NCI-H2081 treated with DMSO at 0.1 percent for 48 hours (cell line): ENCODE measurements at regions not wholly inside any gene's neighbourhood (a gene's known extent, or its start where the extent isn't known, plus 50 kb on each side); places are given as distances from the start of the nearest gene placed in this dataset.

Experiments used
- DNase-seq: peaks from one replicate; lab custom pipeline; 2025; lab: John Stamatoyannopoulos, UW

DNA sequence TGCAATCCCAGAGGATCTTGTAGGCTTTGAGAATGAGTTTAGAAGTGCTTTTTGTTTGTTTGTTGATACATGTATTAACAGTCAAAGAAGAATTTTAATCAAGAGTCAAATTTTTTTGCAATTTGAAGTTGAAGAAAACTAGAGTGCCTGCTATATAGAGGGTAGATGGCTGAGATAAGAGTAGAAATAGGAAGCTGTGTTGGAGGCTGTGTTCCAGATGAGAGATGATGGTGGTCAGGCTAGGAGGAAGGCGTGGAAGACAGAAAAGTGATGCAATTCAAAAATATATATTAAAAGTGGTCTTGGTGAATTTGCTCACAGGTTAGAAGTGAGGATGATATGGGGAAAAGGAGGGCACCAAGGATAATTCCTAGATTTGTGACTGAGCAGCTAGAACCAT lies 978.3 kb downstream of the BCL11A start:
- DNase-seq = no peak

DNA sequence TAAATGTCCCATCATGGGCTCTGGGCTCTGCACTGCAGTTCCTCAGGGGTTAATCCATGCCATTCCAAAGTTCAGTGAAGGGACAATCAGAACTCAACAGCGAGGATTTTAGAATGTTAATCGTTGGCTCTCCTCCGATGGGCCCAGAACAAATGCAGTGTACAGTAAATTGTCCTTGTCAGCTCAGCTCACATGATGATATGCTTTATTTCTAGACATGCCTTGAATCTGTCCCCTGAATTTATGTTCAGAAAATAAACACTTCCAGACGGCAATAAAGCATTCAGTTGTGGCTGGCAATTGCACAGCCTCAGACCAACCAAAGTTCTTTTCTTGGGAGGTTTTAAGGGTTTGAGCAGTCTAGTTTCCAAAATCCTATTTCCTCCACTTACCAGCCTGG lies 981.2 kb downstream of the BCL11A start:
- DNase-seq = no peak

DNA sequence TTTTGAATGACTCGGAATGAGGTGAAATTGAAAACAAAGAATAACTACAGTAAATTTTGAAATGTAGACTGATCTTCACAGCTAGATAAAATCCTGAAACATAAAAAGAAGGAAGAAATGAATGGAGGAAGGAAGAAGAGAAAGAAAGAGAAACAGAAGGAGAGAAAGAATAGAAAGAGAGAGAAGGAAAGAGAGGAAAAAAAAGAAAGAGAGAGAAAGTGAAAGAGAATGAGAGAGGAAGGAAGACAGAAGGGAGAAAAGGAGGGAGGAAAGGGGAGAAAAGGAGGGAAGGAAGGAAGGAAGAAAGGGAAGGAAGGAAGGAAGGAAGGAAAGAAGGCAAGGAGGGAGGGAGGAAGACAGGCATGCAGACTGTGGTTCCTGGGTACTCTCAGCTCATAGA lies 982.6 kb downstream of the BCL11A start:
- no peak for DNase-seq

DNA sequence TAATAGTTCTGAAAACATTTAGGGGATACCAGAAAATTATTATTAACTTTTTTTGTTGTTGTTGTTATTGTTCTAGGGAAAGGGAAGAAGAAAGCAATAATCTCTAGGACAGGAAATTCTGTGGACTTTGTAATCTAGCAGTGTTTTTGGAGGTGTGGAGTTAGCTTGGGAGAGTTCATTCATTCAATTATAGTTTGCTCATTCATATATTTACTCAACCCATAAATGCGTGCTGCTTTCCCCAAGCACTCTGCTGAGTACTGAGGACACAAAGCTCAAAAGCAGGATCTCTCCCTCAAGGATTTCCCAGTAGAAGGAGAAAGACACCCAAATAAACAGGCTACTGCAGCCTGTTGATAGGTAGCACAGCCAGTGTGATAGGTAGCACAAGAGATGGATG lies 984.3 kb downstream of the BCL11A start:
- no peak for DNase-seq

DNA sequence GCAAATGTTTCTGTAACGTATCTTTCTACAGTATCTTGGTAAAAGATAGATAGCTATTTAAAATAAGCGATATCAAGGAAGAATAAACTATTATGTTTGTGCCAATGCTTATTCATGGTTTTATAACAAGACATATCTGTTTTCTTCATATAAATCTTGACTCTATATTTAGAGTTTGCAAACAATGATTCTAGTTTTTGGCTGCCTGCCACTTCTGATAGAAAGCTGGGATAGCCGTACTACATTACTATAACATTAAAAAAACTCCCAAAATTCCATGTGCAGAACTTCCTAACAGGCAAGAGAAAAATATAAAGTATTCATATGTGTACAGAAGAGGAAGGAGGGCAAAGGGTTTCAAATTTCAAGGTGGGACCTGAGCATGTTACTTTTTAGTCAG lies 985.0 kb downstream of the BCL11A start:
- DNase-seq = no peak

DNA sequence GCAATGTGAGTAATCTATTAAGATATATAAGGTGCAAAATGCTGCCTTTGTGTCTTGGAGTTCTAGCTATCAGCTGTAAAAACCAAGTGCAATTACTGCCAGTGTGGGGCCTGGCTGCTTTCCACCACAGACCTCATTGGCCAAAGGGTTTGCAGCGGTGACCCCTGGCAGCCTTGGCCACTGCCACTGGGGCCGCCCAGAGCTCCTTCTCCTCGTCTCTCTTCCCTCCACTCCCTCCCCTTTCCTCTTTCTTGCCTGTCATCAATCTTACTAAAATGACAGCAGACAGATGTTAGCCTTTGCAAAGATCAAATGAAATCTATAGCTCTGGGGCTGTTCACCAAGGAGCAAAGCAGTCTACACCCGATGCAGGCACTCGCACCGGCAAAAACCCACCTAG lies 986.3 kb downstream of the BCL11A start:
- DNase-seq = no peak

DNA sequence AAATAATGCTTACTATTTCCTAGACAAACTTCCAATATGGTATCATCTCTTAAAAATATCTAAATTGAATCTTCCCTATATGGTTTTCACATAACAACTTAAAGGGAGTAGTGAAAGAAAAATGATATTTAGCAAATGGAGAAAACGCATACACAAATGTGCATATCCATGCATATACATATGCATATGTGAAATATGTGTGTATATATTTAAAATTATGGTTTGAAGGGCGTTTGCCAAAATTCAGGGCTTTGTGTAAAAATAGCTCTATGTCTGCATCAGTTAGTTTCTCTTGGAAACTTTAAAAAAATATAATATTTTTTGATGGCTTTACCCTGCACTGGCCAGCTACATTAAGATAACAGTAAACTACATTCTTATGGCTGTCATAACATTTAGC lies 986.7 kb downstream of the BCL11A start:
- no peak for DNase-seq

DNA sequence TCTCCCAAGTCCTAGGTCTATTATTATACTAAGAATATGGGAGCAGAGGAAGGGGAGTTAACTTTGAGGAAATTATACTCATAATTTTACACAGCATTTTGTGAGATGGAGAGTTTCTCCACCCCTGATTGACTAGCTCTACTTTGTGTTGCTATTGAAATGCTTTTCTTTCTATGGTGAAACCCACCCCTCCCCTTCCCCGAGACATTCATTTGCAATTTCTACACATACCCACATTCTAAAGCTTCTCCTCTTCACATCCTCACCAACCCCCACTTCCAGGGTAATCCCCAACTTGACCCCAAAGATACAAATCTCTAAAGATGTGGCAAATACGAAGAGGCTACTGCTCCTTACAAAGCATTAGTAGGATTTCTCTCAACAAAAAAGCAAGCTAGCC lies 992.2 kb downstream of the BCL11A start:
- DNase-seq = no peak

DNA sequence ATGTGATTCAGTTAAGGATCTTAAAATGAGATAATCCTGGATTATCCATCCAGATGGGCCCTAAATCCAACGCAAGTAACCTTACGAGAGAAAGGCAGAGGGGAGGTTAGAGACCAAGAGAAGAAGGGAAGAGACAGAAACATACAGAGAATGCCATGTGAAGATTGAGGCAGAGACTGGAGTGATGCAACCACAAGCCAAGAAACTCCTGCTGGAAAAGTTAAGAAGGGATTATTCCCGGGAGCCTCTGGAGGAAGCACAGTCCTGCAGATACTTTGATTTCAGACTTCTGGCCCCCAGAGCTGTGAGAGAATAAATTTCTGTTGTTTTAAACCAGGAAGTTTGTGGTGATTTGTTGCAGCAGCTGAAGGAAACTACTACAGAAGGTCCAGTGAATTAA lies 992.7 kb downstream of the BCL11A start:
- no peak for DNase-seq

DNA sequence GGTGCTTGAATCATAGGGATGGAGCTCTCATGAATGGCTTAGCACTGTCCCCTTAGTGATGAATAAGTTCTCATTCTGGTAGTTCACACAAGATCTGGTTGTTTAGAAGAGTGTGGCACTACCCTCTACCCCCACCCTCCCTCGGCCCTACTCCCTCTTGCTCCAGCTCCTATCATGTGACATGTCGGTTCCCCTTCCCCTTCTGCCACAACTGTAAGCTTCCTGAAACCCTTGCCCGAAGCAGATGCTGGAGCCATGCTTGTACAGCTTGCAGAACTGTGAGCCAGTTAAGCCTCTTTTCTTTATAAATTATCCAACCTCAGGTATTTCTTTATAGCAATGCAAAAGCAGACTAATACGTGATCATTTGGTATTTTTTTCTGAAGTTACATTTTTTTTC lies 1012.6 kb downstream of the BCL11A start:
- DNase-seq = no peak

DNA sequence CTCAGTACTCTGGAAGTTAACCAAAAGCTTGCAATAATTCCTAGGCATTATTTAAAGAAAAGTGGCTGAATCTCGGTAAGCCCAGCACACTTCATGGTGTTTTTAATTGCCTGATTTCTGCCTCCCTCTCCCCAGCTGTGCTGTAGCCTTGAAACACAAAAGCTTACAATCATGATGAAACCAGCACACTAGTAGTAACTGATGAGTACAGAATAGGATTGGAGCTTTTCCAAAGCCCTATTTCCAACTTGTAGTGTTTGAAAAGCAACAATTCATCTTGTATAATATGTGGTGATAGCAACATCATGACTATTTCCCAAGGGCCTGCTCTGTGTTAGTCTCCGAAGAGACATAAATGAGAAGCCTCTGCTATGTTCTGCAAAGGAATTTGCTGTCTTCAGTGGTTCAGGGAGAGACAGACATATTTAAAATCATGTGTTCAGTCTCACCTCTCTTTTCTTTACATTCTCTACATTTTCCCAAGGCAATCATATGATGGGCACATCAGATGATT lies 1015.0 kb downstream of the BCL11A start:
- DNase-seq = no peak

DNA sequence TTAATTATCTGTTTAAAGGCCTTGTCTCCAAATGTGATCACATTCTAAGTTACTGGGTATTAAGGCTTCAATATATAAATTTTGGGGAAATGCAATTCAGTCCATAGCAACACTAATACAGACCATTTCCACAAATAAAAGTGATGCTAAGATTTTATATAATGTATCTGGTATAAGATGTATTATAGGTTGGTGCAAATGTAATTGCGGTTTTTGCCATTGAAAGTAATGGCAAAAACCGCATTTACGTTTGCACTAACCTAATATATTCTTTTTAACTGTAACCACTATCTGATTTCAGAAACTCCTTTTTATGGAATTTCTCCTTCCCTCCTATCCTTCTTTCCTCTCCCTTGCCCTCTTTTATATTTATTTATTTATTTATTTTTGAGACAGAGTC lies 1020.6 kb downstream of the BCL11A start:
- DNase-seq = no peak

DNA sequence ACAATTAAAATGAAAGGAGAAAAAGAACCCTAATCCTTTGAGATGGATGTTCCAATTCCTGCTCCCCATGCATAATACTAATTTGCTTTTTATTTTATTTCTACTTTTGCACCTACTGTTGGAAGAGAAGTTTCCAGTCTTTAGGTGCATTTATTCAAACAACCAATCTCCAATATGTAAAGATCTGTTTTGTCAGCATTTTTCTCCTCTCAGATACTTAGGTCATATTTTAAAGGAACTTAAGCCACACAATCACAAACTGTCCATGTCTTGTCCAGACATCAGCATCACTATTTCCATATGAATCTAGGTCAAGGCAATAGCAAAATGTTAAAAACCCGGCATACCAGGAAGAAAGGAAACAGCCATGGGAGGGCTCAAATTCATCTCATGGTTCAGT lies 1023.2 kb downstream of the BCL11A start:
- DNase-seq = no peak

DNA sequence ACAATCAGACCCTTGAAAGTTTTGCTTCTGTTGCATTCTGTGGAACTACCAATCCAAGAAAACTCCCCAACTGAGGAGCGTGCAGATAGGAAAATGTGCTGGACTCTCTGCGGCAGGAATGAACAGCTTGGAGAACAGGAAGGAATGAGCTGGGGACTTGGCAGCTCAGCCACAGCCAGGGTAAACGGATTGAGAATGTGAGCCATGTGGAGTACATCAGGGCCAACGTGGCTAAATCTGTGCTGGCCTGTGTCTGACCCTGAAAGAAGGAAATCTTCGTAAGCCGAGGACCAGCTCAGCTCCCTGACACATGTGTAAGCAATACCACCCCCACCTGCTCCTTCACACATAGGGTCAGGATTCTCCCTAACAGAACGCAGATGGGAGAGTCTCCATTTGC lies 1023.7 kb downstream of the BCL11A start:
- DNase-seq = no peak

DNA sequence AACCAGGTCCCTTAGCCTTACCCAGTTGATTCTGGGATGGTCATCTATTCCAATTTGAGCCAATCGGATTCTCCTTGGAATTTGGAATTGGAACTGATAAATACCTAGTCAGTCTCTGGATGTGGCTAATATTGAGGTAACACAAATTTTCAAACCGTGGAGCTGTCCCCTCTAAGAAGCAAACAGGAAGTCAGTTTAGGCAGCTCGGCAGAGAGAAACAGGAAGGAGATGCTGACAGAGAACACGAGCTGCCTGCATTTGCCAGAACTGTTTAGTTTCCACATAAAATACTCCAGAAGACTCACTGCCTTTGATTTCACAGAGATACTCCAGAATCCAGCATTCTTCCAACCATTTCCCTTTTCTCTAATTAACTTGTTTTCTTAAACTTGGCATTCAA lies 1024.9 kb downstream of the BCL11A start:
- DNase-seq = no peak

DNA sequence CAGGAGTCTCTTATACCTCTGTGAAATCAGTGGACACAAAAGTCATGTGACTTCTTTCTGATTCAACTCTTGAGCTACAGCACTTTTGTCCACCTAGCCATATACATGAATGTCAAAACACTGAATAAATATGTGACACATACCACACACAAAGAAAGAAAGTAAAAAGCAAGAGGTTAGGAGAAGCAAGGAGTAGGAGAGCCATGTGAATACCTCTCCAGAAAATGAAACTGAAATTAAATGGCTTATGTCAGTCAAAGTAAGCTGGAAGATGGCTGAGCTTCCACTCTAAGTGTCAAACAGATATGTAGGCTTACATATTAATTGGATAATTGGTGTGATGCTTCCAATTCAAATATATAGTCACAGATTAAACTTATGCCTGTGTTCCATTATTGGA lies 1050.5 kb downstream of the BCL11A start:
- DNase-seq = no peak

DNA sequence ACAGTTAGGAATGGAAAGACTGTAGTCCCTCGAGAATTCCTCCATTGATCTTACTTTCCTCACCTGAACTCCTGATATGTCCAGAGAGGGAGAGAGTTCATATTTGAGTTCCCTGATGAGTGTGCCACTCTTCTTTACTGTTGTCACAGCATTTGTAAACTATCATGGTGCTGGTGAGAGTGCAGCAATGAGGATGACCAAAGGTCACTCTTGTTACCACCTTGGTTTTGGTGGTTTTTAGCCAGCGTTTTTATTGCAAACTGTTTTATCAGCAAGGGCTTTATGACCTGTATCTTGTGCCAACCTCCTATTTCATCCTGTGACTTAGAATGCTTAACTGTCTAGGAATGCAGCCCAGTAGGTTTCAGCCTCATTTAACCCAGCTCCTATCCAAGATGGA lies 1062.5 kb downstream of the BCL11A start:
- no peak for DNase-seq

DNA sequence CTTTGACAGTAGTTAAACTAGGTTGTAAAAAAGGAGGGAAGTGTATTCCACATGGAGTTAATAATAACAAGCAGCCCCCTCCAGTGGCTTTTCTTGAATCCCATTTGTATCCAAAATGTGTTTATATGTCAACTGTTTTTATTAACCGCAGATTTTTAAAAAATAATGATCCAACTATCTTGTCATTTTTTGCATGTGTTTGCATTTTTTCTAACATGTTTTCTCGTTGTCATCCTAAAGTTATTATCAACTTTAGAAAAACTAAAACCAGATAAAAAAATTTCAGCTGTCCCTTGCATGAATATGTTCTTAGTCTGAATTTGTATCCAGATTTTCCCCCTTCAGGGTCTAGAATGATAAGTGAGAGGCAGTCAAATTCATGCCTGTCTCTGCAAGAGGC lies 1063.3 kb downstream of the BCL11A start:
- no peak for DNase-seq

DNA sequence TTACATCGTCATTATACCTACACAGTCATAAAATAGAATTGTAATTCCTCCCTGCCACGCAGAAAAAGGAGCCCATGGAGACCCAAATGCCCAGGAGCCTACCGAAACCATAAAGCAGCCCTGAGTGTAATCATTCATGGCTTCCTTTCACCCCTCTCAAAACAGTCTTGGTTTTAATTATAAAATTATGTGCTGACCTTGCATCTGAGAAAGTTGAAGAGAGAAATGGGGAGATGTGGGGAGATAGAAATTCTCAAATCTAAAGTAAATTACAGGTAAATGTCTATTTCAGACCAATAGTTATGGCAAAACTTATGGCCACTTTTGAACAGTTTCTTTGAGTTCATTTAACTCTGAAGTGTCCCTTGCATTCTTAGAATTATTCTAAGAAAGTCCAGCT lies 1068.8 kb downstream of the BCL11A start:
- no peak for DNase-seq

DNA sequence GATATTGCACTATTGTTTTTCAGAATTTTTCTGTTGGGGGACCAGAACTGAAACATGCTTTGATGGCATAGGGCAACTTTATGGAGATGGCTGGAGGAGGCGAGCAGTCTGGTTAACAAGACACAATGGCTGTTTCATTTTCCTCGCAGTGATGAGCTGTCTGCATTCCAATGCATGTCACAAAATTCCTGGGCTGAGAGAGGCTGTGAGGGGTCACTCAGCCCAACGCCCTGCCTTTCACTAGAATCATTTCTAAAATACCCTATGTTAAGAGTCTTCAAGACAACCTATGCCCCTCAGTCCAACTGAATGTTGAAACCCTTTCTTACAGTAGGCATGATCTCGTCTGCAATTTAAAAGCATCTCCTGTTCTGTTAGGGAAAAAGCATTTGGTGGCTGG lies 1090.0 kb downstream of the BCL11A start:
- no peak for DNase-seq

DNA sequence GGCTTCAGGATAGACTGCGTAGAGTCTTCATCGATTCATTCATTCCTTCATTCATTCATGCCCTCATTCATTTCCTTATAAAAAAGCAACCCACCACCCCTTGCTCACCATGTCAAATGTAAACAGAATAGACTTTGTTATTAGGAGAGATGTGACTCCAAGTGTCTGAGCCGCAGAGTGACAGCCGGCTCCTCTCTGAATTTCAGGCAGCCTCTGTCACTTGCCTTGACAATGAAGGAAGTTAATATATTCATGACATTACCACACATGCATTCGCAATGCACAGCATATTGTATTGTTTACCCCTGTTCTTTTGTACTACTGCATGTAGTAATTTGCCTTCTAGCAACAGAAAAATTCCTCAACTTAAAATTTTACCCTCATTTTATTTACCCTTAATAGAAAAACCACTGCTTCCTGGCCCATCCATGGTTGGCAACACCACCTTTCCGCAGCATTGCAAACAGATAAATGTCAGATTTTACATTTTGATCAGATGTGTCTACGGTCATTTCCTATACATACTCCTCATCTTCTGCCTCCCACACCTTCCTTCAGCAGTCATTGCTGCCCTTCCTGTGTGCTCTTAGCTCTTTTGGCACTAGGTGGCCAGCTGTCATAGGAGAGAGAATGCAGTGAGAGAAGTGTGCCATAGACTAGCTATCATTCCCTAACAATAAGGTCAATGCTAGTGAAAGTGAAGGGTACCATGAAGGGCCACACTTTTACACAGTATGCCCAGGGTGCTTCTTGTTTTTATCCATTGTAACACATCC lies 1090.8 kb downstream of the BCL11A start:
- DNase-seq = no peak

DNA sequence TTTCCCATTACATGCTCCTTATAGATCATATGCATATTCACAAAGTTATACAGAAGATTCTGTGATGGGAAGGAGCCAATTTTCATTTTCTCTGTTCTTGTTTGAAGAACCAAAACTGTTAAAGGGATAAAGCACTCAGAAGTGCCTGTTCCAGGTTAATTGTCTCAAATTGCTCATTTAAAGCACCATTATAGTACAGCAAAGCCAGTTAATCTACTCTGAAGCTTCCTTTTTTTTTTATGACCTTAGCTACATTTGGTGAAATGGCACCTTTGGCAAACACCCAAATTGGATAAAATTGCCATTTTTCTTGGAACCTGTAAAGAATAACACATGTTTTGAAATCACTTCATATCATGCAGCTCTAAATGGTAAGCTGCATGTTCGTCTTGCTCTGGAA lies 1092.3 kb downstream of the BCL11A start:
- DNase-seq = peak; percentile 87

DNA sequence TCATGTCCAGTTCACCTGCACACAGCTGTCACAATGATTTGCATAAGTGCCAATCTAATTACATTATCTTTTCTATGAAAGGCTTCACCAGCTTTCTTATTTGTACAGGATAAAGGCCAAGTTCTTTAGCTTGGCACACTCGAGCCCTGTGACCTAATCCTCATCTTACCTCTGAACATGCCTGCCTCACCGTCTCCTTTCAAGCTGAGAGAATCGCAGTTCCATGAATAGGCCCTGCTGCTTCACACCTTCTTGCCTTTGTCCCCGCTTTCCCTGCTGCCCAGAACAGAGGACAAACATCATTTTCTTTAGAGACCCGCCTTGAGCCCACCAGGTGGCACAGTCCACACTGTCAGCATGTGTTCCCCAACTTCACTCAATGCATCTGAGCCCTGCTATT lies 1094.7 kb downstream of the BCL11A start:
- DNase-seq = peak; percentile 96

DNA sequence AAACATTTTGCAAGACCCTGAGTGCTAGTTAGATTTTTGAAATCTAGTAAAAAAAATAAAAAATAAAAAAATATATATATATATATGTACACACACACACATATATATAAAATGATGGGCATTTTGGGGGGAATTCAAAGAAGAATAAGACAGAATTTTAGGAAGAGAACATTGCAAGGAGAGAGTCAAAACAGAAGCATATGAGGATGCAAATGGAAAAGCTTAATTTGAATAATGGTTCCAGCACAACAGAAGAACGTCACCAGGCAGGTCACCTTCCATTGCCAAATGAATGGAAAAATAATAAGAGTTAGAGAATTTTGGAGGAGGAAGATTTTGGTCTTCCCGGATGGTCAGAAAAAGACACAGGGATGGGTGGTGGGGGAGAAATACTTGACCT lies 1097.2 kb downstream of the BCL11A start:
- DNase-seq = no peak
